ENCODE measurements at regions not wholly inside any gene's neighbourhood (a gene's known extent, or its start where the extent isn't known, plus 50 kb on each side); places are given as distances from the start of the nearest gene placed in this dataset.
A peak's percentile ranks its signal among the peaks of the same experiment; 100 is the strongest.
"Not testable (repeated sequence)": the region's sequence is repeated elsewhere in the genome, so short reads cannot be mapped to it uniquely, and the experiment has no call there.

DNA sequence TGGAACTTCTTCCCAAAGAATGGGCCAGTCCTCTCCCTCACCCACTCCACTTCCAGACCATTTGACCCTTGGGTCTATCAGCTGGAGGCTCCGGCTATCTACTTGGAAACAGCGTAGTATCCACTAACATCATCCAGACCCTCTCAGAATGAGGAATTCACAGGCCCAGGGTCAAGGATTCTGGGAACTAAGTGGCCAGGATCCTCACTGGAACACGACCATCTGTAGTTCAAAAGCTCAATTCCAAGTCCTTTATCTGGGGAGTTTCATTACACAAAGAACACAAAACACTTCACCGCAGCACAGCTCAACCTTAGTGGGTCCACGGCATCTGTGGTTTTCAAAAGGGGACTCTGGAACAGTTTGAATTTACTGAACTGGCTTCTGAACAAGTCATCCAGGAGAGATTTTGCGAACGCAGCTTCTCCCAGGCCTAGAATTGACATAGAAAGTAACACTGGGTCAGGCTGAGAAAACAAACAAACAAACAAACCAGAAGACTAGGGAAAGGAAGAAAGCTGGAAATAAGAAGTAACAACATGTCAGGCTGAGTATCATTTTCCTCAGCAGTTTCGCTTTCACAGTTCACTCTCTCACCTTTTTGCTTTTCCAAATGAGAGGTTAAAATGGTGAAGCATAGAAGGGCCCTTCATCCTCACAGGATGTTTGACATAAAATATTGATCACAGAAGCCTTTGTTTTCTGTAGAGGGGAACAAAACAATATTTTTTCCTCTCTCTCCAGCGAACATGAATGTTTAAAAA lies 57.6 kb upstream of the USP6NL start:
- DNase-seq (ENCODE audit: low read depth in 2 of 3, low spot score in 2 of 3): no peak

DNA sequence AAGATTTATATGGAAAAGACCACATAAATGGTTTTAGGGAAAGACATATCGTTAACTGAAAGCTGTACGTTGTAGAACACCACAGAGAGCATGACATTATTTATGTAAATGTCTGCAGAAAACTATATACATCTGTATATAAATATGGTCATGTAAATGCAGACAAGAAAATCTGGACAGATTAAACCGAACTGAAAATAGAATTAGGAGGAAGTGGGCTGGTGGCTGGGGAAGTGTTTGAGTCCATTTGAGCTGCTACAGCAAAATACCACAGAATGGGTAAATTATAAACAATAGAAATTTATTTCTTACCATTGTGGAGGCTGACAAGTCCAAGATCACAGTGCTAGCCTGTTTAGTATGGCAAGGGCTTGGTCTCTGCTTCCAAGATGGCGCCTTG lies 56.3 kb upstream of the USP6NL start:
- DNase-seq (ENCODE audit: low read depth in 2 of 3, low spot score in 2 of 3): peak in 1 of 3 donors; percentile 44

DNA sequence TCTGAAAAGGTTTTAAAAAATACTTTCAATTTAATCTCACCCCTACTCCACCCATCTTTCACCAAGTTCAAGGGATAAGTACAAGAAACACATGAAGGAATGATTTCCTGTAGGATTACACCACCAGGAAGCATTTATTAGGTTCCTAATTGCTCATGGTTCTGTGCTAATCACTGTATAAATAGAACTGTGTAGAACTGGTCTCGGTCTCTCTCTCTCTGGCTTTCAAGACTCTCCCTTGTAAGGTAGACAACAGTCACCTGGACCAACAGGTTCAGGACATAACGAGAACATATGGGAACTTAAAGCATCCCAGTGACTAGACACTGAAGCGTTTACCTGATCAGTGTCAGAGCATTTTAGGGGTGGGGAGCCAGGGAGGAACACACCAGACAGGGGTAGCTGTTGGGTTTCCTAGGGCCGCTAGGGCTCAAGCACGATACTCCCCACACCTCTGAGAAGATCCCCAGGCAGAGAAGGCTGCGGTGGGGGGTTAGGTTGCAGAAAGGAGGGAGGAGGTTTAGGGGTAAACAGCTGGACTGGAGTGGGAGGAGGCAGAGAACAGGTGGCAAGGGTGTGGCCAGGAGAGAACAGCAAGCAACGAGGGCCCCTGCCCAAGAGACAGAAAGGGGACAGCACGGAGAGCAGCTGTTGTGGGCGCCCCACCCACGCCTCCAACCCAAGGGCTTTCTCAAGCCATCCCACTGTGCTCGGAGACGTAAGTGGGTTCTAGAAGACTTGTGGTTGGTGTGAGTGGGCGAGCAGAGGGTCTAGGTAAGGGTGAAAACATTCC lies 52.5 kb upstream of the USP6NL start:
- no peak for DNase-seq (ENCODE audit: low read depth in 2 of 3, low spot score in 2 of 3)

DNA sequence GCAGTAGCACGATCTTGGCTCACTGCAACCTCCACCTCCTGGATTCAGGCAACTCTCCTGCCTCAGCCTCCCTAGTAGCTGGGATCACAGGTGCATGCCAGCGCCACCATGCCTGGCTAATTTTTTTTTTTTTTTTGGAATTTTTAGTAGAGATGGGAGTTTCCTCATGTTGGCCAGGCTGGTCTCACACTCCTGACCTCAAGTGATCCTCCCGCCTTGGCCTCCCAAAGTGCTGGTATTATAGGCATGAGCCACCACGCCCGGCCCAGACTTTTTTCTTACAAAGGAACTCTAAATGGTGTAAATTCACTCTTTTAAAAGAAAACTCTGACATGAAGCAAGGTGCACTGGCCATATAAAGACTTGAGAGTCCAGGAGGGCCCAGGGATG lies 51.7 kb upstream of the USP6NL start:
- not testable (repeated sequence) for DNase-seq (ENCODE audit: low read depth in 2 of 3, low spot score in 2 of 3)

DNA sequence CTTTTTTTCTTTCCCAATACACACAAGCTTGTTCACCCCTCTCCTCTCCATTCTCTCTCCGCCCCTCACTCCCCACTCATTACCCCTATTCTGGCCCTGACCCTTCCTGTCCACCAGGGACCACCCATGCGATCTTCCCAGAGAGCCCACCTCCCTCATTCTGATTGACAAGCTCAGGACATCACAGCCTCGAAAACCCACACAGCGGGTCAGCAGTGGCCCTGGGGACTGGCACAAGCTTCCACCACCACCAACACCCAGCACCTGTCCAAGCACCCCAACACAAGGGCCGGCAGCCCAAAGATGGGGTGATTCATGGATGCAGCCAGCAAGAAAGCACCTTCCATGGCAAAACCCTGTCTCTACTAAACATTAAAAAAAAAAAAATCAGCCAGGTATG lies 50.0 kb upstream of the USP6NL start:
- DNase-seq (ENCODE audit: low read depth in 2 of 3, low spot score in 2 of 3): no peak
